Right lobe of liver (tissue), 6 donors: ENCODE measurements at regions not wholly inside any gene's neighbourhood (a gene's known extent, or its start where the extent isn't known, plus 50 kb on each side); places are given as distances from the start of the nearest gene placed in this dataset.
"Not testable (repeated sequence)": the region's sequence is repeated elsewhere in the genome, so short reads cannot be mapped to it uniquely, and the experiment has no call there.

Source experiments
- ATAC-seq, 4 donors: fragments of 200-7000 bp; cut with Tn5 transposase; one replicate each; pipeline ENCODE4 v1.9.1; 2020; ENCODE audit warnings: mild to moderate bottlenecking in 4 of 4, moderate library complexity in 4 of 4
- DNase-seq, 3 donors: peaks; one replicate each; pipeline ENCODE4 v3.0.0-alpha.2; 2020
- H3K27ac ChIP-seq, 3 donors: fragments of 200-600 bp; one replicate each; pipeline ENCODE4 v1.8.0; 2022
- H3K27me3 ChIP-seq, 2 donors: fragments of 200-600 bp; one replicate each; pipeline ENCODE4 v1.8.0; 2022
- H3K36me3 ChIP-seq, 4 donors: fragments of 200-600 bp; sonication (generic) in 1 of 4; one replicate each; pipeline versions ENCODE4 v1.5.1 to v1.8.0; 2017 to 2022; ENCODE audit warnings: control low read depth in 1 of 4
- H3K4me1 ChIP-seq, 4 donors: fragments of 200-600 bp; sonication (generic) in 1 of 4; one replicate each; pipeline versions ENCODE4 v1.5.1 to v1.8.0; 2017 to 2022; ENCODE audit warnings: control low read depth in 1 of 4
- H3K4me3 ChIP-seq, 3 donors: fragments of 200-600 bp; one replicate each; pipeline ENCODE4 v1.8.0; 2022
- H3K9me3 ChIP-seq, 4 donors: fragments of 200-600 bp; sonication (generic) in 1 of 4; one replicate each; pipeline versions ENCODE4 v1.5.1 to v1.8.0; 2017 to 2022; ENCODE audit warnings: control low read depth in 1 of 4
- POLR2A ChIP-seq: fragments of 450-650 bp; IDR thresholded peaks from one replicate; pipeline ENCODE4 v1.6.1; 2017; ENCODE audit warnings: antibody characterized with exemption, mild to moderate bottlenecking
- WGBS: methylation state at CpG from one replicate; pipeline ENCODE4 v1.1.6; 2018; ENCODE audit warnings: low coverage, low lambda C conversion rate; ENCODE audit not compliant: insufficient coverage; ENCODE audit errors: missing lambda C conversion rate; 5-methylcytosine and 5-hydroxymethylcytosine counted together
- intact Hi-C, 2 donors: fragments of 100-400 bp; cut with DNase I; formaldehyde crosslinking; loops; one replicate each; pipeline versions ENCODE4 v1.11.2 to v1.14.1; 2022
- TF ChIP-seq, protein P1 (sequence below), 4 donors: fragments of 200-600 bp in 3 of 4; fragments of 450-650 bp in 1 of 4; IDR thresholded peaks; one replicate each; pipeline versions ENCODE4 v1.5.1 to v1.8.0; 2016 to 2022; ENCODE audit warnings: antibody characterized with exemption in 4 of 4, mild to moderate bottlenecking in 2 of 4
- donor health status: DM: no; HTN: yes; CAD: no.
- donor health status: DM: no; HTN: no; CAD: no.
- donor health status: DM: no; HTN: no; CAD: no.
- donor health status: DM: no; HTN: yes; CAD: no.
- donor health status: DM: no; HTN: yes; CAD: no.

DNA sequence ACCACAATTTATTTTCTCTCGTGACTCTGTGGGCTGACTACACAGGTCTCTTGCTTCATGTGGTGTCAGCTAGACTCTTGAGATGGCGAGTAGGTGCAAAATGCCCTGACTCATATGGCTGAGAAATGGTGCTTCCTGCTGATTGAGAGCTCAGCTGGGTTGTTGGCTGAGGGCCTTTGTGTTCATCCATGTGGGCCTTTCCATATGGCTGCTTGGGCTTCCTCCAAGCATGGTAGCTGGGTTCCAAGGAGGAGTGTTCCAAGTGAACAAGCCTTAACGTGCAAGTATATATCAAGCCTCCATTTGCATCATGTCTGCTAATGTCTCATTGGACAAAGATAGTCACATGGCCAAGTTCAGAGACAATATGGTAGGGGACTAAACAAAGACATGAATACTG is 164.0 kb downstream of the PDCD6IP start:
- WGBS: 11% methylated on average over 3 of the region's 3 CpGs
- intact Hi-C loops: no loop called here
- no peak overlapping the region for H3K27ac ChIP-seq

DNA sequence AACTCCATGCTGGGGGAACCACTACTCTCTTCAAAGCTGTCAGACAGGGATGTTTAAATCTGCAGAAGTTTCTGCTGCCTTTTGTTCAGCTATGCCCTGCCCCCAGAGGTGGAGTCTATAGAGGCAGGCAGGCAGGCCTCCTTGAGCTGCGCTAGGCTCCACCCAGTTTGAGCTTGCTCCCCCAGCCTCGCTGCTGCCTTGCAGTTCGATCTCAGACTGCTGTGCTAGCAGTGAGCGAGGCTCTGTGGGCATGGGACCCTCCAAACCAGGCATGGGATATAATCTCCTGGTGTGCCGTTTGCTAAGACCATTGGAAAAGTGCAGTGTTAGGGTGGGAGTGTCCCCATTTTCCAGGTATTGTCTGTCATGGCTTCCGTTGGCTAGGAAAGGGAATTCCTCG is 171.8 kb downstream of the PDCD6IP start:
- DNase-seq, H3K27me3 ChIP-seq, intact Hi-C loops, H3K4me3 ChIP-seq, H3K4me1 ChIP-seq, H3K9me3 ChIP-seq, H3K36me3 ChIP-seq, ATAC-seq, H3K27ac ChIP-seq: not testable (repeated sequence)
- 47% methylated on average over 2 of the region's 7 CpGs for WGBS

More for the DNA sequence above, 164.0 kb downstream of the PDCD6IP start:
- Histone ChIP-seq H3K36me3 (no peaks in the 10 kb centered on the region), H3K9me3 (no peaks in the 10 kb centered on the region), H3K27me3 (no peaks in the 10 kb centered on the region), H3K4me3 (no peak overlapping the region), H3K4me1 (no peaks in the 10 kb centered on the region)
- no peak for ATAC-seq
- no peak for DNase-seq
- no peak for TF ChIP-seq POLR2A
- TF ChIP-seq, protein P1, sequence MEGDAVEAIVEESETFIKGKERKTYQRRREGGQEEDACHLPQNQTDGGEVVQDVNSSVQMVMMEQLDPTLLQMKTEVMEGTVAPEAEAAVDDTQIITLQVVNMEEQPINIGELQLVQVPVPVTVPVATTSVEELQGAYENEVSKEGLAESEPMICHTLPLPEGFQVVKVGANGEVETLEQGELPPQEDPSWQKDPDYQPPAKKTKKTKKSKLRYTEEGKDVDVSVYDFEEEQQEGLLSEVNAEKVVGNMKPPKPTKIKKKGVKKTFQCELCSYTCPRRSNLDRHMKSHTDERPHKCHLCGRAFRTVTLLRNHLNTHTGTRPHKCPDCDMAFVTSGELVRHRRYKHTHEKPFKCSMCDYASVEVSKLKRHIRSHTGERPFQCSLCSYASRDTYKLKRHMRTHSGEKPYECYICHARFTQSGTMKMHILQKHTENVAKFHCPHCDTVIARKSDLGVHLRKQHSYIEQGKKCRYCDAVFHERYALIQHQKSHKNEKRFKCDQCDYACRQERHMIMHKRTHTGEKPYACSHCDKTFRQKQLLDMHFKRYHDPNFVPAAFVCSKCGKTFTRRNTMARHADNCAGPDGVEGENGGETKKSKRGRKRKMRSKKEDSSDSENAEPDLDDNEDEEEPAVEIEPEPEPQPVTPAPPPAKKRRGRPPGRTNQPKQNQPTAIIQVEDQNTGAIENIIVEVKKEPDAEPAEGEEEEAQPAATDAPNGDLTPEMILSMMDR (IDR thresholded peaks at IDR 0.05): no peak

DNA sequence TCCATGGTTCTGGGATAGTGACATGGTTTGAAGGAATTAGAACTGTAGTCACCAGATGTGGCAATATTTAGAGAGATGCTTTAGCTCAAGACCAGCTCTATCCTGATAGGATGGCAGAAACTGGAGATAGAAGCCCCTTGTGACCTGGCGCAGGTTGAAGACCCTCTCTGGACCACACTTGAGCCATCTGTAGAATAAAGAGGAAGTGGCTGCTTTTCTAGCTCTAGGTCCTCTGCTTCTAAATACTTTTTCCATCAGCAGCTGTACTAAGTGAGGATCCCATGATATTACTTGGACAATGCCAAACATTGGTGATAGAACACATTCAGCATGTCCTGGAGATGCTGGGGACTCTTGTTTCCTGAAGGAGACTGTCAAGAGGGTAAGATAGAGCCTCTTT is 172.6 kb downstream of the PDCD6IP start:
- intact Hi-C loops: no loop called here
- H3K27me3 ChIP-seq: no peaks in the 10 kb centered on the region
- DNase-seq: no peak
- no peak for ATAC-seq
- H3K27ac ChIP-seq: no peak overlapping the region
- TF ChIP-seq, protein P1 (IDR thresholded peaks at IDR 0.05): no peak
- no peak for TF ChIP-seq POLR2A
- no peaks in the 10 kb centered on the region for H3K36me3 ChIP-seq
- 60% methylated on average over 1 of the region's 1 CpG for WGBS
- no peaks in the 10 kb centered on the region for H3K9me3 ChIP-seq
- H3K4me3 ChIP-seq: no peak overlapping the region
- H3K4me1 ChIP-seq: no peaks in the 10 kb centered on the region

DNA sequence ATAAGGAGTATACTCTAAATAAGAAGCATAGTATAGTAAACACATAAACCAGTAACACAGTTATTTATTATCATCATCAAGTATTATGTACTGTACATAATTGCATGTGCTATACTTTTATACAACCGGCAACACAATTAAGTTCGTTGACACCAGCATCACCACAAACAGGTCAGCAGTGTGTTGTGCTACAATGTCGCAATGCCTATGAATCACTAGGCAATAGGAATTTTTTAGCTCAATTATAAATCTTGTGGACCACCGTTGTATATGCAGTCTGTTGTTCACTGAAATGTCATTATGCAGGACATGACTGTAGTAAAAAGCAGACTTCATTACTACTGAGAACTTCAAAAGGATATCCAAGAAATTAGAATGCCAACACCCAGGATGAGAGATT is 177.0 kb downstream of the PDCD6IP start:
- TF ChIP-seq, protein P1 (IDR thresholded peaks at IDR 0.05): no peak
- no peak for TF ChIP-seq POLR2A
- no peak for DNase-seq
- Histone ChIP-seq H3K36me3 (no peaks in the 10 kb centered on the region), H3K9me3 (no peaks in the 10 kb centered on the region), H3K4me1 (no peaks in the 10 kb centered on the region), H3K4me3 (no peak overlapping the region), H3K27me3 (no peaks in the 10 kb centered on the region), H3K27ac (no peak overlapping the region)
- intact Hi-C loops: no loop called here
- ATAC-seq: no peak
- WGBS: 67% methylated on average over 4 of the region's 4 CpGs

DNA sequence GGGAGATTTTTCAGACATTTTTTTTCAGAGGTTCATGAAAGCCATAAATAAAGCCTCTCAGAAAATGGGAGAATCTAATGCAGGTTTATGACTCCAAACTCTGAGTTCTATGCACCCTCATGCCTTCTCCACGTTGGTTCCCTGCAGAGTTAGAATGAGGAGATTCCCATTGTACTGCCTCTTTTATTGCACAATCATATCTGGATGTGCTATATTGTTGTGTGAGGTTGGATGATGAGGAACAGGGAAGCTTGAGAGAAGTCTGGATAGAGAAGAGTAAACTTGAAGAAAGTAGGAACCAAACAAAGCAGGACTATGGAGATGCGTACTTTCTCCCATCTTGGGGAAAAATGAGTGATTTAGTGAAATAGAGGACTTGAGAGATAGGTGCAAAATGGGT is 178.8 kb downstream of the PDCD6IP start:
- TF ChIP-seq, protein P1 (IDR thresholded peaks at IDR 0.05): no peak
- TF ChIP-seq POLR2A: no peak

More for the DNA sequence above, 178.8 kb downstream of the PDCD6IP start:
- DNase-seq: no peak
- 53% methylated on average over 2 of the region's 2 CpGs for WGBS
- intact Hi-C loops: no loop called here
- Histone ChIP-seq H3K36me3 (no peaks in the 10 kb centered on the region), H3K9me3 (no peaks in the 10 kb centered on the region), H3K27me3 (no peaks in the 10 kb centered on the region), H3K27ac (no peak overlapping the region), H3K4me1 (no peaks in the 10 kb centered on the region), H3K4me3 (no peak overlapping the region)
- ATAC-seq: no peak
